ENCODE measurements at regions not wholly inside any gene's neighbourhood (a gene's known extent, or its start where the extent isn't known, plus 50 kb on each side); places are given as distances from the start of the nearest gene placed in this dataset.

DNA sequence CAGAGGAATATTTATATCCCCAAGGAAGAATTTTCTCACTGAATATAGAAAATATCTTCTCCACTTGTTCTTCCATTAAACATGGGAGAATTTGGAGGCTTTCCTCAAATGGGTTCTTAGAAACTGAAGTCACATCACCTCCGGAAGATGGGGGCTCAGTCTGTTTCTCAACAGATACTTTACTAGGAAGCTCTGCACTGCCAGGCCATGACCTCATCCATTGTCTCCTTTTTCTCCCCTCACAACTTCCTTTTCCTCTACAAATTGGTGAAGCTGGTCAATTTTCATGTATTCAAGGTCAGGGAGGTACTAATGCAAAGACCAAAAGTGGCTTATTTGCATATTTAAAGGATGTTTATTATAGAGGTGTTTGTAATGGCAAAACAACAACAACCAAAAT, 173.1 kb downstream of the RNF152 start:
- Mint-ChIP-seq H3K27ac (ENCODE audit: unreplicated experiment) (no peak overlapping the region), H3K27me3 (ENCODE audit: unreplicated experiment) (no peaks in the 10 kb centered on the region), H3K36me3 (ENCODE audit: unreplicated experiment) (no peaks in the 10 kb centered on the region), H3K9me3 (ENCODE audit: unreplicated experiment) (no peaks in the 10 kb centered on the region), H3K4me1 (ENCODE audit: low read depth, unreplicated experiment) (no peaks in the 10 kb centered on the region), H3K4me3 (ENCODE audit: unreplicated experiment) (no peak overlapping the region)
- DNase-seq: no peak
- TF ChIP-seq, protein P1, sequence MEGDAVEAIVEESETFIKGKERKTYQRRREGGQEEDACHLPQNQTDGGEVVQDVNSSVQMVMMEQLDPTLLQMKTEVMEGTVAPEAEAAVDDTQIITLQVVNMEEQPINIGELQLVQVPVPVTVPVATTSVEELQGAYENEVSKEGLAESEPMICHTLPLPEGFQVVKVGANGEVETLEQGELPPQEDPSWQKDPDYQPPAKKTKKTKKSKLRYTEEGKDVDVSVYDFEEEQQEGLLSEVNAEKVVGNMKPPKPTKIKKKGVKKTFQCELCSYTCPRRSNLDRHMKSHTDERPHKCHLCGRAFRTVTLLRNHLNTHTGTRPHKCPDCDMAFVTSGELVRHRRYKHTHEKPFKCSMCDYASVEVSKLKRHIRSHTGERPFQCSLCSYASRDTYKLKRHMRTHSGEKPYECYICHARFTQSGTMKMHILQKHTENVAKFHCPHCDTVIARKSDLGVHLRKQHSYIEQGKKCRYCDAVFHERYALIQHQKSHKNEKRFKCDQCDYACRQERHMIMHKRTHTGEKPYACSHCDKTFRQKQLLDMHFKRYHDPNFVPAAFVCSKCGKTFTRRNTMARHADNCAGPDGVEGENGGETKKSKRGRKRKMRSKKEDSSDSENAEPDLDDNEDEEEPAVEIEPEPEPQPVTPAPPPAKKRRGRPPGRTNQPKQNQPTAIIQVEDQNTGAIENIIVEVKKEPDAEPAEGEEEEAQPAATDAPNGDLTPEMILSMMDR (IDR thresholded peaks at IDR 0.05; ENCODE audit: partially characterized antibody, unreplicated experiment): no peak

GRCh38 chr18:61718944-61719343, 173.9 kb downstream of the RNF152 start:
- no peaks in the 10 kb centered on the region for H3K27me3 Mint-ChIP-seq (ENCODE audit: unreplicated experiment)
- no peaks in the 10 kb centered on the region for H3K9me3 Mint-ChIP-seq (ENCODE audit: unreplicated experiment)
- no peak overlapping the region for H3K27ac Mint-ChIP-seq (ENCODE audit: unreplicated experiment)
- DNase-seq: no peak
- H3K4me3 Mint-ChIP-seq (ENCODE audit: unreplicated experiment): no peak overlapping the region
- TF ChIP-seq, protein P1 (IDR thresholded peaks at IDR 0.05; ENCODE audit: partially characterized antibody, unreplicated experiment): no peak
- H3K36me3 Mint-ChIP-seq (ENCODE audit: unreplicated experiment): no peaks in the 10 kb centered on the region
- no peaks in the 10 kb centered on the region for H3K4me1 Mint-ChIP-seq (ENCODE audit: low read depth, unreplicated experiment)

DNA sequence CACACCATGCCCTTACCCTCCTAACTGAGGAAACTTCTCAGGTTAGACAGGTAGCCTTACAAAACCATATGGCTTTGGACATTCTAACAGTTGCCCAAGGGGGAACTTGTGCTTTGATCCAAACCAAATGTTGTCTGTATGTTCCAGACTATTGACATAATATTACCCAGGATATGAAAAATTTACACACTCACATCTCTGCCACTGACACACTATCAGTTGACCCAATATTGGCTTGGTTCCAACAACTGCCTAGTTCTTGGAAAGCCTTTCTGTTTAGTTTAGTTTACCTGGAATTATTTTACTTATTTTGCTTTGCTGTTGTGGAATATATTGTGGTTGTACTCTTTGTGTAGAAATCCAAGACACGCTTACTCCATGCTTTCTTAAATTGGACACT, 178.4 kb downstream of the RNF152 start:
- Mint-ChIP-seq H3K36me3 (ENCODE audit: unreplicated experiment) (no peaks in the 10 kb centered on the region), H3K4me3 (ENCODE audit: unreplicated experiment) (no peak overlapping the region), H3K4me1 (ENCODE audit: low read depth, unreplicated experiment) (no peaks in the 10 kb centered on the region), H3K27me3 (ENCODE audit: unreplicated experiment) (no peaks in the 10 kb centered on the region), H3K27ac (ENCODE audit: unreplicated experiment) (no peak overlapping the region), H3K9me3 (ENCODE audit: unreplicated experiment) (no peaks in the 10 kb centered on the region)
- no peak for DNase-seq
- TF ChIP-seq, protein P1 (IDR thresholded peaks at IDR 0.05; ENCODE audit: partially characterized antibody, unreplicated experiment): no peak

DNA sequence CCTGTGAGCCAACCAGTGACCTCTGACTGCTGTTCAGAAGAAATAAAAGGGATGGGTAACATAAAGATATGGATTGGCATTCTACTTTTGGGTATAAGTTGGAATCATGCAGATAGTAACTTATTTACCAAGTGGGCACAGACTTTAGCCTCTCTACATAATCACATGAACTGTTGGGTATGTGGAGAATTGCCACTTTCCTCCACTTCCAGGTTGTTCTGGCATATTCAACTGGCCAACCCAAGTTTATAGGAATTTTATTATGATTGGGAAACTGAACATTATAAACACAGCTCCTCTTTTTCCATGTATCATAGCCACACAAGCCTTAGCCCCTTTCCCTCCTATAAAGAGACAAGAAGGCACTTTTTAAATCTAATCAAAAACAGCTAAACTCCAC, 179.3 kb downstream of the RNF152 start:
- Mint-ChIP-seq H3K27ac (ENCODE audit: unreplicated experiment) (no peak overlapping the region), H3K4me1 (ENCODE audit: low read depth, unreplicated experiment) (no peaks in the 10 kb centered on the region), H3K9me3 (ENCODE audit: unreplicated experiment) (no peaks in the 10 kb centered on the region), H3K4me3 (ENCODE audit: unreplicated experiment) (no peak overlapping the region), H3K36me3 (ENCODE audit: unreplicated experiment) (no peaks in the 10 kb centered on the region), H3K27me3 (ENCODE audit: unreplicated experiment) (no peaks in the 10 kb centered on the region)
- DNase-seq: no peak
- TF ChIP-seq, protein P1 (IDR thresholded peaks at IDR 0.05; ENCODE audit: partially characterized antibody, unreplicated experiment): no peak

DNA sequence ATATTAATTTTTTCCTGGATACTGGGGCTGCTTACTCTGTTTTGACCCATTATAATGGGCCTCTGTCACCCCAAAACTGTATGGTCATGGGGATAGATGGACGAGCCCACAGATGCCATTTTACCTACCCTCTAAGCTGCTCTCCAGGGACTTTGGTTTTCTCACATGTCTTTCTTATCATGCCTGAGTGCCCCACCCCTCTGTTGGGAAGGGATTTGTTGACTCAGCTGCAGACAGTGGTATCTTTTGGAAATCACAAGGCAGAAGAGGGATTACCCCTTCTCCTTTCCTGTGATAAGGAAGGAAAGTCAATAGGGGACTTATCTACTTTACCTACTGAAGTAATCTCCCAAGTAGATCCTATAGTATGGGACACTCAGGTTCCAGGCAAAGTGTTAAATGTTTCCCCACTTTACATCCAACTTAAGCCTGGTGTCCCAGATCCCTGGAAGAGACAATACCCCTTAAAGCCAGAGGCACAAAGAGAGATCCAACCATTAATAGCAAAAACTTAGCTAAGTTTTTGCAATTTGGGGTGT, 182.7 kb downstream of the RNF152 start:
- H3K4me1 Mint-ChIP-seq (ENCODE audit: low read depth, unreplicated experiment): no peaks in the 10 kb centered on the region
- TF ChIP-seq, protein P1 (IDR thresholded peaks at IDR 0.05; ENCODE audit: partially characterized antibody, unreplicated experiment): no peak
- H3K4me3 Mint-ChIP-seq (ENCODE audit: unreplicated experiment): no peak overlapping the region
- H3K27ac Mint-ChIP-seq (ENCODE audit: unreplicated experiment): no peak overlapping the region
- H3K27me3 Mint-ChIP-seq (ENCODE audit: unreplicated experiment): no peaks in the 10 kb centered on the region
- no peaks in the 10 kb centered on the region for H3K36me3 Mint-ChIP-seq (ENCODE audit: unreplicated experiment)
- DNase-seq: no peak
- peaks cover 2% of the 10 kb centered on the region for H3K9me3 Mint-ChIP-seq (ENCODE audit: unreplicated experiment)

All from glutamatergic neuron (in vitro differentiated cells).